ENCODE measurements at regions not wholly inside any gene's neighbourhood (a gene's known extent, or its start where the extent isn't known, plus 50 kb on each side); places are given as distances from the start of the nearest gene placed in this dataset.
A peak's percentile ranks its signal among the peaks of the same experiment; 100 is the strongest.
"Not testable (repeated sequence)": the region's sequence is repeated elsewhere in the genome, so short reads cannot be mapped to it uniquely, and the experiment has no call there.

- H3K27ac ChIP-seq, result no peak overlapping the region
- intact Hi-C loops (cut with DNase I), result no loop called here
- no peaks in the 10 kb centered on the region for H3K27me3 ChIP-seq
- no peak for DNase-seq
- peaks cover 0 to 6% of the 10 kb centered on the region in 2 donors for H3K9me3 ChIP-seq
- H3K36me3 ChIP-seq, result no peaks in the 10 kb centered on the region
- ATAC-seq, result no peak
- H3K4me3 ChIP-seq, result no peak overlapping the region
- no peaks in the 10 kb centered on the region for H3K4me1 ChIP-seq
- TF ChIP-seq CTCF (IDR thresholded peaks at IDR 0.05), result no peak
Measured at GRCh38 chr2:189238903-189239302, 59.3 kb upstream of the COL5A2 start.

GRCh38 chr2:189243843-189244242 is 64.3 kb upstream of the COL5A2 start:
- ATAC-seq; H3K27me3 ChIP-seq; DNase-seq; H3K4me1 ChIP-seq; intact Hi-C loops (cut with DNase I); H3K27ac ChIP-seq; H3K36me3 ChIP-seq; H3K4me3 ChIP-seq: not testable (repeated sequence)
- H3K9me3 ChIP-seq, result peaks cover 0 to 10% of the 10 kb centered on the region in 2 donors

- intact Hi-C loops (cut with DNase I), result no loop called here
- Histone ChIP-seq H3K36me3 (no peaks in the 10 kb centered on the region), H3K4me3 (no peak overlapping the region), H3K4me1 (peaks cover 0 to 5% of the 10 kb centered on the region in 2 donors), H3K27me3 (no peaks in the 10 kb centered on the region), H3K27ac (no peak overlapping the region), H3K9me3 (peaks cover 0 to 10% of the 10 kb centered on the region in 2 donors)
- DNase-seq (no peak), ATAC-seq (no peak)
- no peak for TF ChIP-seq CTCF (IDR thresholded peaks at IDR 0.05)
Measured at GRCh38 chr2:189247276-189247675, 67.7 kb upstream of the COL5A2 start.

GRCh38 chr2:189248141-189248540 is 68.6 kb upstream of the COL5A2 start:
- no peak for TF ChIP-seq CTCF (IDR thresholded peaks at IDR 0.05)
- peak in 2 of 4 donors; percentile 33 to 45 for DNase-seq

GRCh38 chr2:189249171-189249570 is 69.6 kb upstream of the COL5A2 start:
- Histone ChIP-seq H3K36me3 (no peaks in the 10 kb centered on the region), H3K4me3 (no peak overlapping the region), H3K27ac (no peak overlapping the region), H3K4me1 (peaks cover 0 to 7% of the 10 kb centered on the region in 2 donors), H3K27me3 (no peaks in the 10 kb centered on the region), H3K9me3 (peaks cover 0 to 1% of the 10 kb centered on the region in 2 donors)
- no peak for DNase-seq
- no peak for ATAC-seq
- TF ChIP-seq CTCF (IDR thresholded peaks at IDR 0.05), result no peak
- intact Hi-C loops (cut with DNase I), result no loop called here

More at GRCh38 chr2:189248141-189248540, 68.6 kb upstream of the COL5A2 start:
- Histone ChIP-seq H3K36me3 (no peaks in the 10 kb centered on the region), H3K9me3 (peaks cover 0 to 10% of the 10 kb centered on the region in 2 donors), H3K4me1 (peaks cover 0 to 5% of the 10 kb centered on the region in 2 donors), H3K27me3 (no peaks in the 10 kb centered on the region), H3K27ac (no peak overlapping the region), H3K4me3 (no peak overlapping the region)
- ATAC-seq, result no peak
- intact Hi-C loops (cut with DNase I), result no loop called here

GRCh38 chr2:189249901-189250300 is 70.3 kb upstream of the COL5A2 start:
- peak in 1 of 4 donors; percentile 29 for DNase-seq
- Histone ChIP-seq H3K9me3 (no peaks in the 10 kb centered on the region), H3K4me1 (peaks cover 3 to 11% of the 10 kb centered on the region in 2 donors), H3K36me3 (no peaks in the 10 kb centered on the region), H3K27ac (no peak overlapping the region), H3K4me3 (no peak overlapping the region), H3K27me3 (no peaks in the 10 kb centered on the region)
- intact Hi-C loops (cut with DNase I), result no loop called here
- peak; percentile 84 for ATAC-seq
- no peak for TF ChIP-seq CTCF (IDR thresholded peaks at IDR 0.05)

All from left lung (tissue), 4 donors.